ENCODE measurements at regions not wholly inside any gene's neighbourhood (a gene's known extent, or its start where the extent isn't known, plus 50 kb on each side); places are given as distances from the start of the nearest gene placed in this dataset.

DNA sequence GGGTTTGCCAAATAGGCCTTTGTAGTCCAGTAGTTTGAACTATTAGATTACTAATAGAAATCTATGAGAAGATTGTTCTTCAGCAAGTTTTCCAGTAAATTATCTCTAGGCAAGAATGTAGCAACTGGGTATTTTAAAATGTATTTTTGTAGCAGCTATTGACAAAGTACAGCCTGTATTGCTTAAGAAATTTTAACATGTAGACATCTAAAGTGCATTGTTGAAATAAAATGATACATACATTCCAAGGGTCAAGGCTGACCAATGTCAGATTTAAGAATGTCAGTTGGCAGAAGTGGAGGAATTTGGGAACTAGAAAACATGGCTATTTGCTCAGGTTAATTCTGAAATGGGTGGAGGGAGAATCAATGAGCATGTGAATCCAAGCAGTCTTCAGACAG, 57.5 kb upstream of the ZSWIM6 start:
- TF ChIP-seq, protein P1, sequence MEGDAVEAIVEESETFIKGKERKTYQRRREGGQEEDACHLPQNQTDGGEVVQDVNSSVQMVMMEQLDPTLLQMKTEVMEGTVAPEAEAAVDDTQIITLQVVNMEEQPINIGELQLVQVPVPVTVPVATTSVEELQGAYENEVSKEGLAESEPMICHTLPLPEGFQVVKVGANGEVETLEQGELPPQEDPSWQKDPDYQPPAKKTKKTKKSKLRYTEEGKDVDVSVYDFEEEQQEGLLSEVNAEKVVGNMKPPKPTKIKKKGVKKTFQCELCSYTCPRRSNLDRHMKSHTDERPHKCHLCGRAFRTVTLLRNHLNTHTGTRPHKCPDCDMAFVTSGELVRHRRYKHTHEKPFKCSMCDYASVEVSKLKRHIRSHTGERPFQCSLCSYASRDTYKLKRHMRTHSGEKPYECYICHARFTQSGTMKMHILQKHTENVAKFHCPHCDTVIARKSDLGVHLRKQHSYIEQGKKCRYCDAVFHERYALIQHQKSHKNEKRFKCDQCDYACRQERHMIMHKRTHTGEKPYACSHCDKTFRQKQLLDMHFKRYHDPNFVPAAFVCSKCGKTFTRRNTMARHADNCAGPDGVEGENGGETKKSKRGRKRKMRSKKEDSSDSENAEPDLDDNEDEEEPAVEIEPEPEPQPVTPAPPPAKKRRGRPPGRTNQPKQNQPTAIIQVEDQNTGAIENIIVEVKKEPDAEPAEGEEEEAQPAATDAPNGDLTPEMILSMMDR (IDR thresholded peaks at IDR 0.05): no peak
- no peak for TF ChIP-seq POLR2A (IDR thresholded peaks at IDR 0.05)
